ENCODE measurements at regions not wholly inside any gene's neighbourhood (a gene's known extent, or its start where the extent isn't known, plus 50 kb on each side); places are given as distances from the start of the nearest gene placed in this dataset.
"Not testable (repeated sequence)": the region's sequence is repeated elsewhere in the genome, so short reads cannot be mapped to it uniquely, and the experiment has no call there.

DNA sequence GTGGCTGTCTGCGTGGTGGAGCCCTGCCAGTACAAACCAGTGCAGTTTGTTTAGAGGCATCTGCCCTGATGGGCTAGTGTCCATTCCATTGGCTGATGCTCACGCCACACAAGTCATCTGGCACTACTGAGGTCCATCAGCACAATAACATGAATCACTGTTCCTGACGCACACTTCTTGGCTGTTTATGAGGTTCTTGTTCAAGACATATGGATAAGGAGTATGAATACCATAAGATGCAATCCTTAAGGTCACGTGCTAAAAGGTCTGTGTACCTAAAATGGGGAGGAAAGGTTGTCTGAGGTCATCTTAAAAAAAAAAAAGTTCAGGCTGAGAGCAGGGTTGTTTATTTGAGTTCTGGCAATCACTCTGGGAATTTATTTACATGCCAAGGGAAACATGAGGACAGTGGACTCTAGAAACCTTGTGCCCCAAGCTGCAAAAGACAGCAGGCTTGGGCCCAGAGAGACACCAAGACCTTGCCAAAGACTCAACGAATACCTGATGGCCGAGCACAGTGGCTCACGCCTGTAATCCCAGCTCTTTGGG is 54.1 kb upstream of the SHLD1 start:
- TF ChIP-seq, protein P1, sequence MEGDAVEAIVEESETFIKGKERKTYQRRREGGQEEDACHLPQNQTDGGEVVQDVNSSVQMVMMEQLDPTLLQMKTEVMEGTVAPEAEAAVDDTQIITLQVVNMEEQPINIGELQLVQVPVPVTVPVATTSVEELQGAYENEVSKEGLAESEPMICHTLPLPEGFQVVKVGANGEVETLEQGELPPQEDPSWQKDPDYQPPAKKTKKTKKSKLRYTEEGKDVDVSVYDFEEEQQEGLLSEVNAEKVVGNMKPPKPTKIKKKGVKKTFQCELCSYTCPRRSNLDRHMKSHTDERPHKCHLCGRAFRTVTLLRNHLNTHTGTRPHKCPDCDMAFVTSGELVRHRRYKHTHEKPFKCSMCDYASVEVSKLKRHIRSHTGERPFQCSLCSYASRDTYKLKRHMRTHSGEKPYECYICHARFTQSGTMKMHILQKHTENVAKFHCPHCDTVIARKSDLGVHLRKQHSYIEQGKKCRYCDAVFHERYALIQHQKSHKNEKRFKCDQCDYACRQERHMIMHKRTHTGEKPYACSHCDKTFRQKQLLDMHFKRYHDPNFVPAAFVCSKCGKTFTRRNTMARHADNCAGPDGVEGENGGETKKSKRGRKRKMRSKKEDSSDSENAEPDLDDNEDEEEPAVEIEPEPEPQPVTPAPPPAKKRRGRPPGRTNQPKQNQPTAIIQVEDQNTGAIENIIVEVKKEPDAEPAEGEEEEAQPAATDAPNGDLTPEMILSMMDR (IDR thresholded peaks at IDR 0.05; ENCODE audit: extremely low read depth, missing control alignments), result no peak
- no peak for DNase-seq (ENCODE audit: low spot score)

DNA sequence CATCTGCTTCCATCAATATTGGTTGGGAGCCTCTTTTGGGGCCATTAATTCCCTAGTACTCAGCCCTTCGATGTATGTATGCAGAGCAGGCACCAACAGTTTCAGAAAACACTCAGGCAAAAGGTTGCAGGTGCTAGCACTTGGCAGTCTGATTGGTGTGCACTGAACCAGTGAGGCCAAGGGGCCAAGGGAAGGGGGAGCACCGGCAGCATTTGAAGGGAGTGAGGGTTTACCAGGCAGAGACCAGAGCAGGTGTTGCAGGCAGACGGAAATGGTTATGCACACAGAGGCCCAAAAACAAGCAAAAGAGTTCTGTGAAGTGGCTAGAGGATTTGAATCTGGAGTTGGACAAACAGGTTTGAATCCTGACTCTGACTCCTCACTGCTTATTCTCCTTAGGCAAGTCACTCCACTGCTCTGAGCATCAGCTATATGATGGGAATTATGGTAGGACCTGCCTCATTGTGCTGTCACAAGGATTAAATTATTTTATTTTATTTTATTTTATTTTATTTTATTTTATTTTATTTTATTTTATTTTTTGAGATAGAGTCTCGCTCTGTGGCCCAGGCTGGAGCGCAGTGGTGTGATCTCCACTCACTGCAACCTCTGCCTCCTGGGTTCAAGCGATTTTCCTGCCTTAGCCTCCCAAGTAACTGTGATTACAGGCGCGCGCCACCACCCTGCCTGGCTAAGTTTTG is 58.1 kb upstream of the SHLD1 start:
- peak; percentile 80 for DNase-seq (ENCODE audit: low spot score)
- TF ChIP-seq, protein P1 (IDR thresholded peaks at IDR 0.05; ENCODE audit: extremely low read depth, missing control alignments), result no peak

DNA sequence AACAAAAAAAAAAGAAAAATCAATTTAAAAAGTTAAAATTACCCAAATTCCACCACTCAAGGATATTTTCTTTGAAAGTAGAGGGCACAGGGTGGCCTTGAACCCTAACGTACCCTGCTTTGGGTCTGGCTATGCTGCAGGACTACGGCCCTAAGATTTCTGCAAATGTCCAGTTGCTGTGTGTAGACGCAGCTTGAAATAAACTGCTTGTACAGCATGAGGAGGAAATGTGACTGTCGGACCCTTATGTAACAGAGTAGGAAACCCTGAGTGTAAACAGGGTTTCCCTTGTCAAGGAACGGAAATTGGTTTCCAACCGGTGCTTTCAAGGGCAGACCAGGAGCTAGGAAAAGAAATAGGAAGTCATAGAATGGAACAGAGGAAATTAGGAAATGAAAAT is 60.7 kb upstream of the SHLD1 start:
- DNase-seq (ENCODE audit: low spot score), result no peak
- TF ChIP-seq, protein P1 (IDR thresholded peaks at IDR 0.05; ENCODE audit: extremely low read depth, missing control alignments), result no peak

DNA sequence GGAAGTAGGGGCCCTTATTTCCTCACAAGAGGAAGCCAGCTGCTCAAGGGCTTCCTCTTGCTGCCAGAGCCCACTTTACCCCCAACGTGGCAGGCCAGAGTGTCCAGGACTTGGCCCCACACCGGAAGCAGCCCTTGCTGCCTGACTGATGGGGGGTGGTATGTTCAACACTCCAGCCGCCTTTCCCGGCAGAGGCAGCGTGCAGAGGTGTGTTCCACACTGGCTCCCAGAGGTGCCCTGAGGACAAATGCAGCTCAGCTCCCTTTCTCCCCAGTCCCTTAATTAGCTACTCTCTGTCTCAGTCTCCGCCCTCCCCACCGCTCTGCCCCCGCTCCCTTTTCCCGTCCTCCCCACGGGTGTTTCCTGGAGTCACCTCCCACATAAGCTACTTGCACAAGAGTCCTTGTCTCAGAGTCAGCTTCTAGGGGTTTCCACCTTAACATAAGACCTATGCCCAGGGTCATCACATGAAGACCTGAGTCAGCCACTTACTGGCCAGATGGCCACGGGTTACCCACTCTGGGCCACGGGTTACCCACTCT is 61.7 kb upstream of the SHLD1 start:
- DNase-seq (ENCODE audit: low spot score), result no peak
- TF ChIP-seq, protein P1 (IDR thresholded peaks at IDR 0.05; ENCODE audit: extremely low read depth, missing control alignments), result no peak

DNA sequence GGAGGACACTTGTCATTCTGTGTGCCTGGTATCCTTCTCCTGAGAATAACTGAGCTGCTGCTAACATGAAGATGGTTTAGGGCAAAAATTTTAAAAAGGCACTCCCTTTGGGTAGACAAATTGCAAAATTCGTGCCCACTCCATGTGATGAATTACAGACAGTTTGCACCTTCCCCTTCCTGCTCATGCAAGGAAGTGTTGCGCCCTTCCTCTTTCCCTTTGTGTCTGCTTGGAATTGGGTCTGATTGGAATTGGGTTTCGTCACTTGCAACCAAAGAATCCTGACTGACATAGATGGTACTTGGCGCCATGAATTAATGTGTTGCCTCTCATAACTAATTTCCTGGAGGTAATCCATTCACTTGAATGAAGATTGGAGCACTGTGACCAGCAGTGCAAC is 62.3 kb upstream of the SHLD1 start:
- DNase-seq (ENCODE audit: low spot score), result no peak
- TF ChIP-seq, protein P1 (IDR thresholded peaks at IDR 0.05; ENCODE audit: extremely low read depth, missing control alignments), result no peak

DNA sequence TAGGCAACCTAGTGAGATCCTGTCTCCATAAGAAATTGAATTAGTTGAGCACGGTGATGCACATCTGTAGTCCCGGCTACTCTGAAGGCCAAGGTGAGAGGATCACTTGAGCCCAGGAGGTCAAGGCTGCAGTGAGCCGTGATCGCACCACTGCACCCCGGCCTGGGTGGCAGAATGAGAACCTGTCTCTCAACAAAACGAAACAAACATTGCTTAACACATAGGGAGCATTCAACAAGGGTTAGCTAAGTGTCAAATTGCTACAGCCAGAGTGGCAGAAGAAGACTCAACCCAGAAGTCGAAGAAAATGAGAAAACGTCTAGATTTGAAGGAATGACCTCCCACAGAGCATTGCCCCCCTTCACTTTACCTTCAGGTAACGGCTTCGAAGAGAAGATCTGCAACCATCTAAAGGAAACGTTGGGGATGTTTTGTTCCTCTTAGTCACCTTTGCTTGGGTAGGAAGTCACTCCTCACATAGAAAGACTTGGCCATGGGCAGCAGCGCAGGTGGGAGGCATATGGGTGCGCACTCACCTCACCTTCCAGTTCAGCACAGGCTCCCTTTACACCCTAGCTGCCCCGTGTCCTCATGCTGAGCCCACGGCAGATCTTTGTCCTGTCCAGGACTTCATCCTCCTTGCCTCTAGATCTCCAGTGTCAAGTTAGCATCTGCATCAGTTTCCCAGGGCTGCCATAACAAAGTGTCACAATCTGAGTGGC is 63.7 kb upstream of the SHLD1 start:
- DNase-seq (ENCODE audit: low spot score), result no peak
- TF ChIP-seq, protein P1 (IDR thresholded peaks at IDR 0.05; ENCODE audit: extremely low read depth, missing control alignments), result no peak

DNA sequence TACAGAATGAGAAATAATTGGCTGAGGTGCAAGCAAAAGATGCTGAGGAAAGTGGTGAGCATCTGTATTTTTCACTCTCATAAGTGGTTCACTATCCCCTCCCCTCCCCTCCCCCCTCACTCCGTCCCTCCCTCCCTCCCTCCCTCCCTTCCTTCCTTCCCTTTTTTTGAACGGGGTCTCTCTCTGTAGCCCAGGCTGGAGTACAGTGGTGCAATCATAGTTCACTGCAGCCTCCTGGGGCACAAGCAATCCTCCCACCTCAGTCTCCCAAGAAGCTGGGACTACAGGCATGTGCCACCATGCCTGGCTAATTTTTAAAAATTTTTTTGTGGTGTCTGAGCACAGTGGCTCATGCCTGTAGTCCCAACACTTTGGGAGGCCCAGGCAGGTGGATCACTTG is 67.6 kb upstream of the SHLD1 start:
- DNase-seq (ENCODE audit: low spot score), result not testable (repeated sequence)
